IPS-20b (cell line): ENCODE measurements at regions not wholly inside any gene's neighbourhood (a gene's known extent, or its start where the extent isn't known, plus 50 kb on each side); places are given as distances from the start of the nearest gene placed in this dataset.

ENCODE experiments used
- H3K27ac ChIP-seq: one replicate; pipeline ENCODE4 v1.5.1; 2013; ENCODE audit warnings: low read length
- H3K27me3 ChIP-seq: 2 replicates; pipeline ENCODE4 v1.6.1; 2013; ENCODE audit warnings: mild to moderate bottlenecking, low read length, inconsistent platforms; ENCODE audit not compliant: insufficient read depth
- H3K36me3 ChIP-seq: 2 replicates; pipeline ENCODE4 v1.6.1; 2013; ENCODE audit warnings: low read depth, mild to moderate bottlenecking, inconsistent platforms, low read length, moderate library complexity; ENCODE audit not compliant: insufficient read depth
- H3K4me1 ChIP-seq: 2 replicates; pipeline ENCODE4 v1.6.1; 2013; ENCODE audit warnings: mild to moderate bottlenecking, control low read depth, inconsistent platforms, low read length, moderate library complexity; ENCODE audit not compliant: insufficient read depth
- H3K4me3 ChIP-seq: 2 replicates; pipeline ENCODE4 v1.5.1; 2013; ENCODE audit warnings: mild to moderate bottlenecking, low read length, inconsistent platforms
- H3K9ac ChIP-seq: 2 replicates; pipeline ENCODE4 v1.6.1; 2013; ENCODE audit warnings: low read depth, mild to moderate bottlenecking, inconsistent platforms, low read length, moderate library complexity
- H3K9me3 ChIP-seq: 2 replicates; pipeline ENCODE4 v1.6.1; 2013; ENCODE audit warnings: mild to moderate bottlenecking, low read depth, low read length, inconsistent platforms; ENCODE audit not compliant: insufficient read depth

DNA sequence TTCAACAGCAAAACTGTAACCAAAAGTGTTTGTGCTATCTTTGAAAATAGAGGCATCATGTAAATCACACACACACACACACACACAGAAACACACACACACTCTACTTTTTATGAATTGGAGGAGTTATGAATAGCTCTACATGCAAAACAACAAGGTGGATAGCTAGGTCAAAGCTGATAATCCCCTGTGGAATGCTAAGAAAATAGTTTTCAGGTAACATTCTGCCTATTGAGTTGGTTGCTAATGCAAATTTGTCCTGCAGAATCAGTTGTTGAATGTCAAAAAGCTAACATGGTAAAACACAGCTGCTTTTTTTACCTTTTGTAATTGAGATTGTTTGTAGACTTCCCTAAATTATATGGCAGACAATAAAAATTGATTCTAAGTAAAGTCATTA lies 1658.4 kb upstream of the RAG2 start:
- peak overlapping the region; percentile 50; the same call in 1 of the 2 replicates for H3K9ac ChIP-seq
- H3K27me3 ChIP-seq = no peaks in the 10 kb centered on the region
- peak overlapping the region; percentile 34; the same call in 1 of the 2 replicates for H3K4me3 ChIP-seq
- peaks cover 27% of the 10 kb centered on the region; the same call in 1 of the 2 replicates for H3K4me1 ChIP-seq
- no peaks in the 10 kb centered on the region for H3K36me3 ChIP-seq
- H3K27ac ChIP-seq = peak overlapping the region; percentile 27
- no peaks in the 10 kb centered on the region for H3K9me3 ChIP-seq

DNA sequence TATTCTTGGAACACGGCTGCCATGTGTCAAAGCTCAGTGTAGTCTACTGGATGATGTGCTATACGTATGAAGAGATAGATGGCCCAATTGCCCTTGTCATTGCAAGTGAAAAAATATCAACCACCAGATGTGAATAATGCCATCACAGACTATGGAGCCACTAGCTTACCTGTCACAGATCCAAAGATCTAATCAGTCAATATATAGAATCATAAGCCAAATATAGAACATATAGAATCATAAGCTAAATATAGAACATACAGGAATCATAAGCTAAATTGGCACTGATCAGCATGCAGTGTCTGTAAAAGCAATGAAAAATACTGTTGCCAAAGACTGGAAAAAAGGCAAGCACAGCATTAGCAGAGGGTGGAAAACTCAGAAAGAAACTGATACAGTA lies 1656.9 kb upstream of the RAG2 start:
- no peaks in the 10 kb centered on the region for H3K27me3 ChIP-seq
- H3K36me3 ChIP-seq = no peaks in the 10 kb centered on the region
- no peak overlapping the region for H3K9ac ChIP-seq
- no peak overlapping the region for H3K27ac ChIP-seq
- H3K9me3 ChIP-seq = no peaks in the 10 kb centered on the region
- H3K4me3 ChIP-seq = no peak overlapping the region
- peaks cover 27% of the 10 kb centered on the region; the same call in 1 of the 2 replicates for H3K4me1 ChIP-seq

GRCh38 chr11:38252620-38253019 lies 1654.6 kb upstream of the RAG2 start:
- H3K36me3 ChIP-seq = no peaks in the 10 kb centered on the region
- no peak overlapping the region for H3K27ac ChIP-seq
- H3K9ac ChIP-seq = no peak overlapping the region
- H3K4me3 ChIP-seq = no peak overlapping the region
- no peaks in the 10 kb centered on the region for H3K9me3 ChIP-seq
- peaks cover 18% of the 10 kb centered on the region; the same call in 1 of the 2 replicates for H3K4me1 ChIP-seq
- no peaks in the 10 kb centered on the region for H3K27me3 ChIP-seq

DNA sequence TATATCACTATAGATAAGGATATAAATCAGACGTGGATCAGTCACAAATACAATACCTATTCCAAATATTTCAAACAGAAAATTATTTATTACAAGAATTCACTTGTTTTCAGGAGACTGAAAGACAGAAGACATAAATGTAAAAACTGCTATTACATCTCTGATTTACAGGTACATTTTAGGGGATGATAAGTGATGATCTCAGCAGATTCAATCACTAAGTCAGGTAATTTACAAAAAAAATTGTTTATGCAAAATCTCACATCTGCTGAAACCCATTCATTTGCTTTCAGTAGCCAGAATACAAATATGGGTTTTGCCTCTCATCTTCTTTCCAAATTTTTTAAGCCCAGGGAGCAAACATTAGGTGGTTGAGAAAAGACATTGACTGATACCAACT lies 1648.4 kb upstream of the RAG2 start:
- H3K9ac ChIP-seq = no peak overlapping the region
- H3K9me3 ChIP-seq = no peaks in the 10 kb centered on the region
- no peaks in the 10 kb centered on the region for H3K4me1 ChIP-seq
- no peak overlapping the region for H3K4me3 ChIP-seq
- no peak overlapping the region for H3K27ac ChIP-seq
- H3K27me3 ChIP-seq = no peaks in the 10 kb centered on the region
- H3K36me3 ChIP-seq = no peaks in the 10 kb centered on the region

DNA sequence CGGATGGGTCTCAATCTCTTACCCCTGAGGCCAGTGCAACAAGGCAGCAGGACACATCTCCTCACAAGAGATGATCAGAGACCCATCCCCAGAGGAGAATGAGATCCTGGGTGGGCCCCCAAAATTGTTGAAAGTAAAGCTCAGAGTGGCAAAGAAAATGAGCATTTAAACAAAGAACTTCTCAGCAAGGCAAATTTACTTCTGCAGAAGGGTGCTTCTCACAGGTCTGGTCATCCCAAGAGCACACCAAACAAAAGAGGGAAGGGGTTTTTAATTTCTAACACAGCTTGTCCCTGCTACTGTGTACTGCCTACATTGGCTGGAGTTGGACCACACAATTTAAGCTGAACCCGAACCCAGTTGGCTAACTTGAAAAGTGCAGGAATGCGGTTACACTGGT lies 1628.6 kb upstream of the RAG2 start:
- Histone ChIP-seq H3K4me1 (no peaks in the 10 kb centered on the region), H3K36me3 (no peaks in the 10 kb centered on the region), H3K9me3 (peaks cover 62% of the 10 kb centered on the region), H3K27ac (no peak overlapping the region), H3K4me3 (no peak overlapping the region), H3K27me3 (no peaks in the 10 kb centered on the region), H3K9ac (no peak overlapping the region)

GRCh38 chr11:38221295-38221694 lies 1623.3 kb upstream of the RAG2 start:
- no peak overlapping the region for H3K9ac ChIP-seq
- no peak overlapping the region for H3K4me3 ChIP-seq
- H3K36me3 ChIP-seq = no peaks in the 10 kb centered on the region
- peaks cover 48% of the 10 kb centered on the region for H3K9me3 ChIP-seq
- no peaks in the 10 kb centered on the region for H3K27me3 ChIP-seq
- no peaks in the 10 kb centered on the region for H3K4me1 ChIP-seq
- H3K27ac ChIP-seq = no peak overlapping the region

GRCh38 chr11:38219636-38220035 lies 1621.6 kb upstream of the RAG2 start:
- peaks cover 34% of the 10 kb centered on the region for H3K9me3 ChIP-seq
- H3K27me3 ChIP-seq = no peaks in the 10 kb centered on the region
- no peak overlapping the region for H3K4me3 ChIP-seq
- no peaks in the 10 kb centered on the region for H3K36me3 ChIP-seq
- H3K27ac ChIP-seq = no peak overlapping the region
- no peak overlapping the region for H3K9ac ChIP-seq
- H3K4me1 ChIP-seq = no peaks in the 10 kb centered on the region

- Histone ChIP-seq H3K9ac (no peak overlapping the region), H3K4me1 (no peaks in the 10 kb centered on the region), H3K4me3 (no peak overlapping the region), H3K36me3 (no peaks in the 10 kb centered on the region), H3K9me3 (no peaks in the 10 kb centered on the region), H3K27me3 (no peaks in the 10 kb centered on the region), H3K27ac (no peak overlapping the region)
Measured at GRCh38 chr11:38208951-38209350, 1610.9 kb upstream of the RAG2 start.

DNA sequence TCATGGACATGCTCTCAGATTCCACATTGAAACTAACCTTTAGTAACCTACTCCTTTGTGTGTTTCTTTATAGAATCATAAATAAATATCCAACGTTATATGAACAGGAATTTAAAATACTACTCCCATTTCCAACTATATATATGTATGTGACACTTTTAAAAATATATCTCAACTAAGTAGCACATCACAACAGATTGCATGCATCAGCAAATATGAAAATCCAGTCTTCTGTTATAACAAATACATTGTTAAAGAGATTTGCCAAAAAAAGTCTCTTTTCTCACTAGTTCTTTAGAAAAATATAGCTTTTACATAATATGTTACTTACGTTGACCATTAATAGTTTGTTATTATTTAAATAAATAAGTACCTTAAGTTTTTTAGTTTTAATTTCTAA lies 1608.6 kb upstream of the RAG2 start:
- H3K4me1 ChIP-seq = no peaks in the 10 kb centered on the region
- no peaks in the 10 kb centered on the region for H3K27me3 ChIP-seq
- H3K36me3 ChIP-seq = no peaks in the 10 kb centered on the region
- no peaks in the 10 kb centered on the region for H3K9me3 ChIP-seq
- H3K9ac ChIP-seq = no peak overlapping the region
- H3K27ac ChIP-seq = no peak overlapping the region
- no peak overlapping the region for H3K4me3 ChIP-seq

DNA sequence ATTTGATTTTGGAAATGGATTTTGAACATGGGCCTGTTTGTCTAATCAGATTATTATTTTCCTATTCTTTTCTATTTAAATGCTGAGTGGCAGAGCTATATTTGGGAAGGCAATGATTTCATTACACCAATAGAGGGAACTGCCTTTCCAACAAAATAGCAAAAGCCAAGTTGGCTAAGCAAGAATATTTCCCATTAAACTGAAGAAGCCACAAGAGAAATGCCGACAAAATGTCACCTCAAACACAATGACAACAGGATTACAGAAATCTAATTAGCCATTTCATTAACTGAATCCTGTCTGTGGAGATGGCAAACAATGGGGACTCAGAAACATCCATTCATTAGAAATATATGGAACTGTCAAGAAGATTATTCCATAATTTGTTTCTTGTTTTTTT lies 1593.1 kb upstream of the RAG2 start:
- H3K9ac ChIP-seq = no peak overlapping the region
- no peak overlapping the region for H3K4me3 ChIP-seq
- H3K36me3 ChIP-seq = no peaks in the 10 kb centered on the region
- H3K4me1 ChIP-seq = no peaks in the 10 kb centered on the region
- peaks cover 6% of the 10 kb centered on the region; the same call in 1 of the 2 replicates for H3K9me3 ChIP-seq
- H3K27me3 ChIP-seq = no peaks in the 10 kb centered on the region
- H3K27ac ChIP-seq = no peak overlapping the region

- Histone ChIP-seq H3K9ac (no peak overlapping the region), H3K27me3 (no peaks in the 10 kb centered on the region), H3K4me1 (peaks cover 5% of the 10 kb centered on the region; the same call in 1 of the 2 replicates), H3K4me3 (no peak overlapping the region), H3K9me3 (no peaks in the 10 kb centered on the region), H3K36me3 (no peaks in the 10 kb centered on the region), H3K27ac (no peak overlapping the region)
Measured at GRCh38 chr11:38182126-38182866, 1584.3 kb upstream of the RAG2 start.

DNA sequence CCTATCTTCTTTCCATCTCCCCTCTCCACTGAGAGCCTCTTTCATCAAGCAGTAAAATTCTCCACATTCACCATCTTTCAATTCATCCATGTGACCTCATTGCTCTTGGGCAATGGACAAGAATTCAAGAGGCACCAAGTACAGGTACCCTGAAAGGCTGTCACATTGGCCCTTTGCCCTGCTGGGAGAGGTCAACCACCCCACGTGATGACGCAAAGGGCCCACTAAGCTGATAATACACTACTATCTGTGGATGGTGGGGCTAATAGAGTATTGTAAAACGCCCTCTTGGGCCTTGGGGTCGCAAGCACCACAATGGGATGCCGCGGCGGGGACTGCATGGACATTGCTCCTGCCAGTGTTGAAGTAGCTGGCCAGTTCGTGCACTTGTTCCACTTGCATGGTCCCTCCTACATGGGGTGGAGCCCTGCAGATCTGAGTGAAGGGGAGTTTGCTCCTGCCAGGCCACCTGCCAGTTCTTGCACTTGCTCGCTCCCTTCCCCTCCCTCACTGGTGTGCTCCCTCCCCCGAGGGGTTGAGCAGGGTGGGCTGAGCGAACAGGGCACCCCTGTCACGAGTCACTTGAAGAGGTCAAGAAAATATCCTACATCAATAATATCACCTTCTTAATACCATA lies 1578.8 kb upstream of the RAG2 start:
- Histone ChIP-seq H3K4me1 (peaks cover 5% of the 10 kb centered on the region; the same call in 1 of the 2 replicates), H3K4me3 (no peak overlapping the region), H3K9me3 (no peaks in the 10 kb centered on the region), H3K36me3 (no peaks in the 10 kb centered on the region), H3K27me3 (no peaks in the 10 kb centered on the region), H3K9ac (no peak overlapping the region), H3K27ac (no peak overlapping the region)
